ENCODE measurements at regions not wholly inside any gene's neighbourhood (a gene's known extent, or its start where the extent isn't known, plus 50 kb on each side); places are given as distances from the start of the nearest gene placed in this dataset.

- no peak for TF ChIP-seq POLR2AphosphoS5 (IDR thresholded peaks at IDR 0.05; ENCODE audit: low read depth, low read length)
- TF ChIP-seq TAF1 (IDR thresholded peaks at IDR 0.05; ENCODE audit: borderline replicate concordance, insufficient read depth, low read length): no peak
- TF ChIP-seq SIN3A (IDR thresholded peaks at IDR 0.05; ENCODE audit: borderline replicate concordance, insufficient read depth, low read length): no peak
- no peak for TF ChIP-seq FOXP2 (optimal IDR thresholded peaks at IDR 0.05; ENCODE audit: borderline replicate concordance, extremely low read depth, extremely low read length, insufficient read depth)
- no peak for TF ChIP-seq REST (IDR thresholded peaks at IDR 0.05; ENCODE audit: insufficient read depth in 1 of 2, low read depth in 2 of 2, low read length in 2 of 2)
These were observed 89.4 kb upstream of the CD180 start for GRCh38 chr5:67286006-67286405.

- TF ChIP-seq POLR2AphosphoS5 (IDR thresholded peaks at IDR 0.05; ENCODE audit: low read depth, low read length): no peak
- TF ChIP-seq FOXP2 (optimal IDR thresholded peaks at IDR 0.05; ENCODE audit: borderline replicate concordance, extremely low read depth, extremely low read length, insufficient read depth): no peak
- no peak for TF ChIP-seq TAF1 (IDR thresholded peaks at IDR 0.05; ENCODE audit: borderline replicate concordance, insufficient read depth, low read length)
- TF ChIP-seq REST (IDR thresholded peaks at IDR 0.05; ENCODE audit: insufficient read depth in 1 of 2, low read depth in 2 of 2, low read length in 2 of 2): no peak
- TF ChIP-seq SIN3A (IDR thresholded peaks at IDR 0.05; ENCODE audit: borderline replicate concordance, insufficient read depth, low read length): no peak
These were observed 87.4 kb upstream of the CD180 start for GRCh38 chr5:67283988-67284487.

- TF ChIP-seq REST (IDR thresholded peaks at IDR 0.05; ENCODE audit: insufficient read depth in 1 of 2, low read depth in 2 of 2, low read length in 2 of 2) (no peak), FOXP2 (optimal IDR thresholded peaks at IDR 0.05; ENCODE audit: borderline replicate concordance, extremely low read depth, extremely low read length, insufficient read depth) (no peak), SIN3A (IDR thresholded peaks at IDR 0.05; ENCODE audit: borderline replicate concordance, insufficient read depth, low read length) (no peak), POLR2AphosphoS5 (IDR thresholded peaks at IDR 0.05; ENCODE audit: low read depth, low read length) (no peak), TAF1 (IDR thresholded peaks at IDR 0.05; ENCODE audit: borderline replicate concordance, insufficient read depth, low read length) (no peak)
These were observed 86.8 kb upstream of the CD180 start for GRCh38 chr5:67283275-67283987.

- TF ChIP-seq REST (IDR thresholded peaks at IDR 0.05; ENCODE audit: insufficient read depth in 1 of 2, low read depth in 2 of 2, low read length in 2 of 2) (no peak), FOXP2 (optimal IDR thresholded peaks at IDR 0.05; ENCODE audit: borderline replicate concordance, extremely low read depth, extremely low read length, insufficient read depth) (no peak), SIN3A (IDR thresholded peaks at IDR 0.05; ENCODE audit: borderline replicate concordance, insufficient read depth, low read length) (no peak), POLR2AphosphoS5 (IDR thresholded peaks at IDR 0.05; ENCODE audit: low read depth, low read length) (no peak), TAF1 (IDR thresholded peaks at IDR 0.05; ENCODE audit: borderline replicate concordance, insufficient read depth, low read length) (no peak)
These were observed 85.3 kb upstream of the CD180 start for GRCh38 chr5:67281874-67282273.

Data from PFSK-1 (cell line).